ENCODE measurements at regions not wholly inside any gene's neighbourhood (a gene's known extent, or its start where the extent isn't known, plus 50 kb on each side); places are given as distances from the start of the nearest gene placed in this dataset.

GRCh38 chr5:127184851-127185250 lies 105.7 kb upstream of the MEGF10 start:
- H3K27ac Mint-ChIP-seq = no peak overlapping the region
- ATAC-seq (no peak), DNase-seq (ENCODE audit: low spot score) (no peak)
- no peaks in the 10 kb centered on the region for H3K27me3 Mint-ChIP-seq (ENCODE audit: low read depth)
- peaks cover 2% of the 10 kb centered on the region for H3K4me1 Mint-ChIP-seq
- TF ChIP-seq NFATC4 (CRISPR knock-in tag; IDR thresholded peaks at IDR 0.05) (no peak), AR (CRISPR knock-in tag; IDR thresholded peaks at IDR 0.05) (no peak), TCF7 (CRISPR knock-in tag; IDR thresholded peaks at IDR 0.05; ENCODE audit: low read depth) (no peak), ZNF281 (CRISPR knock-in tag; IDR thresholded peaks at IDR 0.05) (no peak), ZMAT4 (CRISPR knock-in tag; IDR thresholded peaks at IDR 0.05) (no peak), MXD4 (CRISPR knock-in tag; IDR thresholded peaks at IDR 0.05; ENCODE audit: borderline replicate concordance) (no peak), ZNF512 (CRISPR knock-in tag; IDR thresholded peaks at IDR 0.05; ENCODE audit: borderline replicate concordance) (no peak), IRF2 (CRISPR knock-in tag; IDR thresholded peaks at IDR 0.05; ENCODE audit: borderline replicate concordance, low read depth) (no peak), SP1 (CRISPR knock-in tag; conservative IDR thresholded peaks at IDR 0.05) (no peak), AFF4 (CRISPR knock-in tag; IDR thresholded peaks at IDR 0.05; ENCODE audit: borderline replicate concordance) (no peak), PRRX2 (CRISPR knock-in tag; IDR thresholded peaks at IDR 0.05) (no peak), USF1 (CRISPR knock-in tag; IDR thresholded peaks at IDR 0.05) (no peak), ZBTB43 (CRISPR knock-in tag; IDR thresholded peaks at IDR 0.05) (no peak), CDX4 (CRISPR knock-in tag; IDR thresholded peaks at IDR 0.05; ENCODE audit: borderline replicate concordance) (no peak), ZSCAN18 (CRISPR knock-in tag; IDR thresholded peaks at IDR 0.05) (no peak), GTF2I (CRISPR knock-in tag; conservative IDR thresholded peaks at IDR 0.05) (no peak), ATF1 (CRISPR knock-in tag; IDR thresholded peaks at IDR 0.05) (no peak), EMX1 (CRISPR knock-in tag; IDR thresholded peaks at IDR 0.05) (no peak), ZNF423 (CRISPR knock-in tag; IDR thresholded peaks at IDR 0.05) (no peak), SMAD4 (CRISPR knock-in tag; IDR thresholded peaks at IDR 0.05) (no peak)
- H3K36me3 Mint-ChIP-seq = 0 out of 2 replicates have a peak, but pooled peaks cover 3% of the 10 kb centered on the region
- peaks cover 11% of the 10 kb centered on the region for H3K9me3 Mint-ChIP-seq
- no peak overlapping the region for H3K4me3 Mint-ChIP-seq
- POLR2A ChIA-PET = no interaction called here
- CTCF ChIA-PET = no interaction called here

Data from WTC11 (cell line).